Calu3 (cell line): ENCODE measurements at regions not wholly inside any gene's neighbourhood (a gene's known extent, or its start where the extent isn't known, plus 50 kb on each side); places are given as distances from the start of the nearest gene placed in this dataset.
A peak's percentile ranks its signal among the peaks of the same experiment; 100 is the strongest.

Experiments
- BruUV-seq: library from RNA; stranded (reverse); fragments of 400-500 nt; replicated peaks from 2 replicates; lab custom pipeline; 2021; lab: Mats Ljungman, UMichigan
- CTCF ChIA-PET: fragments of 300-600 bp; sonication (Branson Sonifier 250); formaldehyde crosslinking; loops from one replicate; lab custom pipeline; 2022; ENCODE audit warnings: antibody characterized with exemption; lab: Charles Lee
- DNase-seq: peaks from one replicate; pipeline ENCODE4 v3.0.0; 2022
- H3K27ac Mint-ChIP-seq: one replicate; pipeline ENCODE4 v1.8.0; 2022; ENCODE audit warnings: mixed read lengths; ENCODE audit not compliant: unreplicated experiment
- H3K27me3 Mint-ChIP-seq: one replicate; pipeline ENCODE4 v1.8.0; 2022; ENCODE audit warnings: mixed read lengths; ENCODE audit not compliant: unreplicated experiment
- H3K36me3 Mint-ChIP-seq: one replicate; pipeline ENCODE4 v1.8.0; 2022; ENCODE audit warnings: mild to moderate bottlenecking, moderate library complexity, mixed read lengths; ENCODE audit not compliant: insufficient read depth, unreplicated experiment
- H3K4me1 Mint-ChIP-seq: one replicate; pipeline ENCODE4 v1.8.0; 2022; ENCODE audit warnings: mild to moderate bottlenecking, low read depth, mixed read lengths; ENCODE audit not compliant: unreplicated experiment
- H3K4me3 Mint-ChIP-seq: one replicate; pipeline ENCODE4 v1.8.0; 2022; ENCODE audit warnings: mild to moderate bottlenecking, low read depth, moderate library complexity, mixed read lengths; ENCODE audit not compliant: unreplicated experiment
- H3K9me3 Mint-ChIP-seq: one replicate; pipeline ENCODE4 v1.8.0; 2022; ENCODE audit warnings: low read depth, mixed read lengths; ENCODE audit not compliant: unreplicated experiment
- CTCF ChIP-seq: fragments of 200-600 bp; IDR thresholded peaks from one replicate; pipeline ENCODE4 v1.8.0; 2022; ENCODE audit warnings: antibody characterized with exemption; ENCODE audit not compliant: unreplicated experiment
- intact Hi-C: fragments of 100-400 bp; cut with micrococcal nuclease; formaldehyde crosslinking; loops from one replicate; pipeline ENCODE4 v1.10.0; 2022; ENCODE audit not compliant: unreplicated experiment

- no peak overlapping the region for H3K4me3 Mint-ChIP-seq
- intact Hi-C loops, result no loop called here
- peaks cover 3% of the 10 kb centered on the region for H3K9me3 Mint-ChIP-seq
- peaks cover 6% of the 10 kb centered on the region for H3K4me1 Mint-ChIP-seq
- H3K27ac Mint-ChIP-seq, result no peak overlapping the region
- DNase-seq, result no peak
- CTCF ChIA-PET, result no interaction called here
- H3K36me3 Mint-ChIP-seq, result no peaks in the 10 kb centered on the region
- BruUV-seq, result no TSS peak
- no peak for TF ChIP-seq CTCF
- H3K27me3 Mint-ChIP-seq, result peaks cover 77% of the 10 kb centered on the region
Observed at GRCh38 chr16:89027281-89027680, 50.3 kb upstream of the CBFA2T3 start.

GRCh38 chr16:89031715-89032659 lies 55.0 kb upstream of the CBFA2T3 start:
- peaks cover 77% of the 10 kb centered on the region for H3K27me3 Mint-ChIP-seq
- H3K36me3 Mint-ChIP-seq, result peaks cover 5% of the 10 kb centered on the region
- no TSS peak for BruUV-seq
- peaks cover 12% of the 10 kb centered on the region for H3K4me1 Mint-ChIP-seq
- no peak overlapping the region for H3K4me3 Mint-ChIP-seq
- intact Hi-C loops, result no loop called here
- no peak overlapping the region for H3K27ac Mint-ChIP-seq
- TF ChIP-seq CTCF, result no peak
- H3K9me3 Mint-ChIP-seq, result peaks cover 3% of the 10 kb centered on the region
- CTCF ChIA-PET, result no interaction called here
- peak; percentile 42 for DNase-seq

GRCh38 chr16:89033304-89033703 lies 56.3 kb upstream of the CBFA2T3 start:
- Mint-ChIP-seq H3K4me3 (no peak overlapping the region), H3K4me1 (peaks cover 12% of the 10 kb centered on the region), H3K27ac (no peak overlapping the region), H3K9me3 (peaks cover 3% of the 10 kb centered on the region), H3K36me3 (peaks cover 5% of the 10 kb centered on the region), H3K27me3 (peaks cover 77% of the 10 kb centered on the region)
- no peak for TF ChIP-seq CTCF
- BruUV-seq, result no TSS peak
- CTCF ChIA-PET, result no interaction called here
- no peak for DNase-seq
- intact Hi-C loops, result no loop called here

GRCh38 chr16:89033796-89034572 lies 57.0 kb upstream of the CBFA2T3 start:
- BruUV-seq, result no TSS peak
- peaks cover 83% of the 10 kb centered on the region for H3K27me3 Mint-ChIP-seq
- H3K27ac Mint-ChIP-seq, result no peak overlapping the region
- no peak overlapping the region for H3K4me3 Mint-ChIP-seq
- H3K36me3 Mint-ChIP-seq, result peaks cover 5% of the 10 kb centered on the region
- TF ChIP-seq CTCF, result no peak
- CTCF ChIA-PET, result no interaction called here
- peaks cover 3% of the 10 kb centered on the region for H3K9me3 Mint-ChIP-seq
- no peak for DNase-seq
- H3K4me1 Mint-ChIP-seq, result peaks cover 12% of the 10 kb centered on the region
- intact Hi-C loops, result no loop called here
